Adrenal gland (tissue), 5 donors: ENCODE measurements at regions not wholly inside any gene's neighbourhood (a gene's known extent, or its start where the extent isn't known, plus 50 kb on each side); places are given as distances from the start of the nearest gene placed in this dataset.

ENCODE experiments used
- CTCF ChIP-seq, 6 experiments: fragments of 450-650 bp in 4 of 6; fragments of 200-600 bp in 2 of 6; sonication (generic) in 1 of 6; IDR thresholded peaks; 1 replicate in 5 of 6; 2 replicates in 1 of 6; pipeline versions ENCODE4 v1.5.1 to v1.8.0; 2016 to 2021; ENCODE audit warnings: antibody characterized with exemption in 6 of 6, mild to moderate bottlenecking in 2 of 6, moderate library complexity in 1 of 6
- POLR2A ChIP-seq, 2 donors: fragments of 450-650 bp; IDR thresholded peaks; one replicate each; pipeline ENCODE4 v1.6.1; 2017; ENCODE audit warnings: antibody characterized with exemption in 2 of 2, mild to moderate bottlenecking in 2 of 2, moderate library complexity in 1 of 2
- donor health status: DM: no; HTN: no; CAD: no.

GRCh38 chr2:201975964-201976612 is 57.6 kb upstream of the FZD7 start:
- TF ChIP-seq CTCF (IDR thresholded peaks at IDR 0.05) (no peak), POLR2A (IDR thresholded peaks at IDR 0.05) (no peak)
